Duodenal mucosa (tissue), 2 donors: ENCODE measurements at regions not wholly inside any gene's neighbourhood (a gene's known extent, or its start where the extent isn't known, plus 50 kb on each side); places are given as distances from the start of the nearest gene placed in this dataset.

Experiments
- H3K27ac ChIP-seq: one replicate; pipeline ENCODE4 v1.7.0; 2013; ENCODE audit warnings: low read depth, low read length
- H3K27me3 ChIP-seq, 2 donors: one replicate each; pipeline ENCODE4 v1.7.0; 2013; ENCODE audit warnings: low read length in 2 of 2, control low read depth in 1 of 2; ENCODE audit not compliant: insufficient read depth in 2 of 2, control insufficient read depth in 1 of 2
- H3K36me3 ChIP-seq, 2 donors: one replicate each; pipeline ENCODE4 v1.7.0; 2013; ENCODE audit warnings: low read length in 2 of 2, control low read depth in 1 of 2; ENCODE audit not compliant: insufficient read depth in 2 of 2, control insufficient read depth in 1 of 2
- H3K4me1 ChIP-seq, 2 donors: one replicate each; pipeline ENCODE4 v1.7.0; 2013; ENCODE audit warnings: low read length in 2 of 2, control low read depth in 1 of 2; ENCODE audit not compliant: insufficient read depth in 2 of 2, control insufficient read depth in 1 of 2
- H3K4me3 ChIP-seq, 2 donors: one replicate each; pipeline ENCODE4 v1.7.0; 2013; ENCODE audit warnings: low read length in 2 of 2, low read depth in 1 of 2
- H3K9ac ChIP-seq, 2 donors: one replicate each; pipeline ENCODE4 v1.7.0; 2013; ENCODE audit warnings: low read length in 2 of 2, low read depth in 1 of 2
- H3K9me3 ChIP-seq, 2 donors: one replicate each; pipeline ENCODE4 v1.7.0; 2013; ENCODE audit warnings: low read length in 2 of 2, control low read depth in 1 of 2; ENCODE audit not compliant: control insufficient read depth in 1 of 2

- no peak overlapping the region for H3K27ac ChIP-seq
- H3K36me3 ChIP-seq: no peaks in the 10 kb centered on the region
- H3K4me1 ChIP-seq: no peaks in the 10 kb centered on the region
- H3K27me3 ChIP-seq: no peaks in the 10 kb centered on the region
- H3K9me3 ChIP-seq: peaks cover 0 to 4% of the 10 kb centered on the region in 2 donors
- H3K9ac ChIP-seq: no peak overlapping the region
- H3K4me3 ChIP-seq: no peak overlapping the region
These were observed 592.0 kb downstream of the ZNF385D start for GRCh38 chr3:21158861-21159542.

GRCh38 chr3:21154911-21155310, 596.1 kb downstream of the ZNF385D start:
- Histone ChIP-seq H3K27me3 (no peaks in the 10 kb centered on the region), H3K4me3 (no peak overlapping the region), H3K36me3 (no peaks in the 10 kb centered on the region), H3K9me3 (no peaks in the 10 kb centered on the region), H3K9ac (no peak overlapping the region), H3K4me1 (no peaks in the 10 kb centered on the region), H3K27ac (no peak overlapping the region)

GRCh38 chr3:21152555-21152954, 598.5 kb downstream of the ZNF385D start:
- Histone ChIP-seq H3K9me3 (no peaks in the 10 kb centered on the region), H3K27ac (no peak overlapping the region), H3K9ac (no peak overlapping the region), H3K27me3 (no peaks in the 10 kb centered on the region), H3K36me3 (no peaks in the 10 kb centered on the region), H3K4me3 (no peak overlapping the region), H3K4me1 (no peaks in the 10 kb centered on the region)

- Histone ChIP-seq H3K27ac (no peak overlapping the region), H3K9me3 (peaks cover 0 to 2% of the 10 kb centered on the region in 2 donors), H3K4me3 (no peak overlapping the region), H3K9ac (no peak overlapping the region), H3K27me3 (no peaks in the 10 kb centered on the region), H3K4me1 (no peaks in the 10 kb centered on the region), H3K36me3 (no peaks in the 10 kb centered on the region)
These were observed 608.1 kb downstream of the ZNF385D start for GRCh38 chr3:21142949-21143348.

DNA sequence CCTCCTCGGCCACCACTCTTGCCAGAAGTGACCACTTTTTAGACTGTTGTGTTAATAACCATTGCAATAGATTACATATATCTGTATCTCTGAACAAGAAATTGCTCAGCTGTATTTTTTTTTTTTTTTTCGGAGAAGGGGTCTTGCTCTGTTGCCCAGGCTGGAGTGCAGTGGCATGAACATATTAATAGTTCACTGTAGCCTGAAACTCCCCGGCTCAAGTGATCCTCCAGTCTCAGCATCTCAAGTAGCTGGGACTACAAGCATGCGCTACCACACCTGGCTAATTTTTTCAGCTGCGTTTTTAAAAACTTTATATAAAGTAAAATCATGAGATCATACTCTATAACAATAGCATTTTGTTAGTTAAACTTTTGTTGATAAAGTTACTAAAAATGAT, 609.0 kb downstream of the ZNF385D start:
- no peaks in the 10 kb centered on the region for H3K27me3 ChIP-seq
- H3K4me1 ChIP-seq: no peaks in the 10 kb centered on the region
- no peak overlapping the region for H3K9ac ChIP-seq
- no peak overlapping the region for H3K27ac ChIP-seq
- H3K36me3 ChIP-seq: no peaks in the 10 kb centered on the region
- no peak overlapping the region for H3K4me3 ChIP-seq
- peaks cover 0 to 2% of the 10 kb centered on the region in 2 donors for H3K9me3 ChIP-seq

DNA sequence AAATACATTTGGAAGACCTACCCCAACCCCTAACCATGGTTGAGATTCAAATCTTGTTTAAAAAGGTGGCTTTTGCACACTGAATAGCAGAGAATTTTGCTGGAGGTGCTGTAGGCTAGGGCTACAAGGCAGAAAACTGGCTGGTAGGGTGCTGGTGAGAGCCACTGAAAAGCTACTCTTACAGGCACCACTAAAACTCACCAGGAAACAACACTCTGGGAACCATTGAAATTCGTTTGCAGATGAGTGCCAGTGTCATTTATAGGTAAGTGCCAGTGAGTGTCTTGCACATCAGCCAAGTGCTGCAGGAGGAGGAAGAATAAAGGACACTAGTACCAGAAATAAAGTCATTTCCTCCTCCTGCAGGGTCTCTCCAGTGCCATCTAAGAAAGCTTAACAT, 610.2 kb downstream of the ZNF385D start:
- no peaks in the 10 kb centered on the region for H3K4me1 ChIP-seq
- H3K4me3 ChIP-seq: no peak overlapping the region
- H3K9me3 ChIP-seq: peaks cover 0 to 2% of the 10 kb centered on the region in 2 donors

GRCh38 chr3:21138085-21138484, 612.9 kb downstream of the ZNF385D start:
- H3K9me3 ChIP-seq: peaks cover 0 to 2% of the 10 kb centered on the region in 2 donors
- H3K4me1 ChIP-seq: no peaks in the 10 kb centered on the region
- no peak overlapping the region for H3K27ac ChIP-seq
- no peak overlapping the region for H3K4me3 ChIP-seq
- H3K27me3 ChIP-seq: no peaks in the 10 kb centered on the region
- no peak overlapping the region for H3K9ac ChIP-seq
- H3K36me3 ChIP-seq: no peaks in the 10 kb centered on the region

More for the DNA sequence above, 610.2 kb downstream of the ZNF385D start:
- Histone ChIP-seq H3K36me3 (no peaks in the 10 kb centered on the region), H3K9ac (no peak overlapping the region), H3K27ac (no peak overlapping the region), H3K27me3 (no peaks in the 10 kb centered on the region)

DNA sequence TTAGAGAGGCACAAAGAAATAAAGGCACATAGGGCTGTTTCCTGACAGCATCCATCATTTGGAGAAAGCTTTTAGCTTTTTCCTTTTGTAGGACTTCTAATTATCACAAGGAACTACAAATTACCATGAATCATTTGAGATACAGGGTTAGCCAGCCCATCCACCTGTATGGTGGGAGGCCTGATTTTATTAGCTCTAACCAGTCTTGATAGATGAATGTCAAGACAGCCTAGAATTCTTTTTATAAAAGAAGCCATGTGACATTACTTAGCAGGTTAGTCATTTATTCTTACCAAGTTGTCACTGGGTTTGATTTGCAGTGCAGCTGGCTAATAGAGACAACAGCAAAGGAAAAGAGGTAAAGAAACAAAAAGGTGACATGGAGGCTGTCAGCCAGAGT, 618.1 kb downstream of the ZNF385D start:
- H3K27me3 ChIP-seq: no peaks in the 10 kb centered on the region
- no peaks in the 10 kb centered on the region for H3K36me3 ChIP-seq
- H3K4me3 ChIP-seq: no peak overlapping the region
- H3K27ac ChIP-seq: no peak overlapping the region
- no peaks in the 10 kb centered on the region for H3K4me1 ChIP-seq
- H3K9me3 ChIP-seq: no peaks in the 10 kb centered on the region
- no peak overlapping the region for H3K9ac ChIP-seq

DNA sequence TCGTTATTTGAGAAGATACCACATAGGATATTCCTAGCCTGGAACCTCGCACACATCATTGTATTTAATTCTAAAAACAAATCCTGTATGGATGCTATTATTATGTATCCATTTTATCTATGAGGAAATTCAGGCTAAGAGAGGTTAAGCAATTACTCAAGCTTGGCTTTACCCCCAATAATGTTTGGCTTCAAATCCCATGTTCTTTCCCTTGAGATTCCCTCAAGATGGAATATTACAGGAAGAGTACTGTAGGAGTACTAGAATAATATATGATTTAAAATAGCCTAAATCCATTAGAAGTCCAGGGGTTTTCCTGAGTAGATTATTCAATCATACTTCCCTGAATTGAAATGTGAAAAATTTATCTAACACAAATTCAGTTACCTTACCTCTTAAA, 630.2 kb downstream of the ZNF385D start:
- no peak overlapping the region for H3K4me3 ChIP-seq
- no peak overlapping the region for H3K9ac ChIP-seq
- peaks cover 9 to 20% of the 10 kb centered on the region in 2 donors for H3K9me3 ChIP-seq
- no peak overlapping the region for H3K27ac ChIP-seq
- no peaks in the 10 kb centered on the region for H3K36me3 ChIP-seq
- no peaks in the 10 kb centered on the region for H3K27me3 ChIP-seq
- H3K4me1 ChIP-seq: no peaks in the 10 kb centered on the region

DNA sequence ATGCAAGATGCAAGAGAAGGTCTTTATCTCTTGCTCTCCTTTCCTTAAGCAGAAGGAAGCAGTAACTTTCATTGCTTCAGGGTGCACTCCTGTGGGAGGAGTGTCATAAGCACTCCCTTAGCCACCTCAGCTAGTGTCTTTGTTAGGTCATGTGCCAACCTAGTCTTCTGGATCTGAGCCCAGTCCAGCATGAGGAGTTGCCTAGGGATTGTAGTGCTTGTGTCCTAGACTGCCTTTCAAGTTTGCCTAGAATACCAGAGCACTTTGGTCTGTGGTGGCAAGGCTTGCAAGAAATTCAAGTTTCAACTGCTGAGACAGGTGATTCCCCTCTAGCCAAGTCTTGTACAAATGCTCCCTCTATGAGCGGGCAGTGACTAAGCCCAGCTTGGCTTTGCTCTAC, 633.6 kb downstream of the ZNF385D start:
- H3K27me3 ChIP-seq: no peaks in the 10 kb centered on the region
- H3K36me3 ChIP-seq: no peaks in the 10 kb centered on the region
- H3K27ac ChIP-seq: no peak overlapping the region
- H3K4me3 ChIP-seq: no peak overlapping the region
- peaks cover 6 to 17% of the 10 kb centered on the region in 2 donors for H3K9me3 ChIP-seq
- no peak overlapping the region for H3K9ac ChIP-seq
- no peaks in the 10 kb centered on the region for H3K4me1 ChIP-seq
